HepG2 (cell line): ENCODE measurements at regions not wholly inside any gene's neighbourhood (a gene's known extent, or its start where the extent isn't known, plus 50 kb on each side); places are given as distances from the start of the nearest gene placed in this dataset.

ENCODE experiments used
- ATAC-seq: fragments of 200-7000 bp; cut with Tn5 transposase; 3 replicates; pipeline ENCODE4 v1.9.1; 2020; ENCODE audit warnings: mild to moderate bottlenecking, moderate library complexity
- BruUV-seq: library from RNA; stranded (reverse); fragments of 400-500 nt; replicated peaks from 2 replicates; lab custom pipeline; 2021; lab: Mats Ljungman, UMichigan
- CTCF ChIA-PET: fragments of 300-600 bp; formaldehyde crosslinking; extraction: SDS; loops from one replicate; lab custom pipeline; 2021; ENCODE audit warnings: low total read pairs, inconsistent platforms, low intra/inter-chr PET ratio; lab: Yijun Ruan, JAX
- POLR2A ChIA-PET: fragments of 350-600 bp; sonication (Branson Sonifier 250); formaldehyde crosslinking; loops from one replicate; lab custom pipeline; 2020; ENCODE audit warnings: antibody characterized with exemption, inconsistent platforms; lab: Yijun Ruan, JAX
- DNase-seq: peaks from one replicate; pipeline ENCODE4 v3.0.0-alpha.2; 2015; ENCODE audit warnings: low spot score
- FAIRE-seq: peaks from 3 replicates; lab custom pipeline; 2011; peaks lifted over from hg19 to GRCh38; lab: Jason Lieb, UNC
- H2AFZ ChIP-seq: one replicate; pipeline ENCODE4 v1.6.1; 2011; ENCODE audit warnings: low read length, inconsistent platforms
- H3K27ac ChIP-seq: fragments of 300-600 bp; 3 replicates; pipeline ENCODE4 v1.8.0; 2011; ENCODE audit warnings: mixed run types, mild to moderate bottlenecking, mixed read lengths, low read length, inconsistent platforms; ENCODE audit not compliant: insufficient read depth; ENCODE audit errors: extremely low read length
- H3K27me3 ChIP-seq, 2 experiments: fragments of 200-600 bp in 1 of 2; 2 replicates in 1 of 2; 3 replicates in 1 of 2; pipeline versions ENCODE4 v1.6.0 to v1.8.0; 2011; ENCODE audit warnings: low read length in 2 of 2, mild to moderate bottlenecking in 2 of 2, moderate library complexity in 2 of 2, inconsistent platforms in 1 of 2; ENCODE audit not compliant: insufficient read depth in 2 of 2, control insufficient read depth in 1 of 2
- H3K36me3 ChIP-seq, 2 experiments: fragments of 200-600 bp in 1 of 2; replicated peaks in 1 of 2; 2 replicates in 1 of 2; 3 replicates in 1 of 2; pipeline versions ENCODE4 v1.5.1 to v1.8.0; 2011; ENCODE audit warnings: low read length in 2 of 2, inconsistent platforms in 1 of 2; ENCODE audit not compliant: insufficient read depth in 2 of 2, control insufficient read depth in 1 of 2
- H3K4me1 ChIP-seq: 2 replicates; pipeline ENCODE4 v1.5.1; 2012; ENCODE audit warnings: low read length, inconsistent platforms; ENCODE audit not compliant: insufficient read depth
- H3K4me2 ChIP-seq: 2 replicates; pipeline ENCODE4 v1.6.0; 2011; ENCODE audit warnings: low read depth, low read length, inconsistent platforms
- H3K4me3 ChIP-seq, 3 experiments: fragments of 200-600 bp in 1 of 3; sonication (generic), shearing (Covaris generic) in 1 of 3; replicated peaks in 1 of 3; 2 replicates each; pipeline ENCODE4 v1.5.1; 2011 to 2016; ENCODE audit warnings: low read length in 3 of 3, inconsistent platforms in 2 of 3, low read depth in 2 of 3, mild to moderate bottlenecking in 2 of 3, control low read depth in 1 of 3, mixed read lengths in 1 of 3; ENCODE audit not compliant: insufficient read depth in 1 of 3
- H3K79me2 ChIP-seq: one replicate; pipeline ENCODE4 v1.6.1; 2011; ENCODE audit warnings: low read length, inconsistent platforms; ENCODE audit not compliant: insufficient read depth
- H3K9ac ChIP-seq: 2 replicates; pipeline ENCODE4 v1.6.0; 2011; ENCODE audit warnings: mild to moderate bottlenecking, low read depth, low read length, inconsistent platforms; ENCODE audit not compliant: insufficient read depth
- H3K9me3 ChIP-seq: 2 replicates; pipeline ENCODE4 v1.5.1; 2012; ENCODE audit warnings: mild to moderate bottlenecking, low read length
- H4K20me1 ChIP-seq: 2 replicates; pipeline ENCODE4 v1.6.0; 2011; ENCODE audit warnings: inconsistent platforms, mild to moderate bottlenecking, low read length, moderate library complexity; ENCODE audit not compliant: insufficient read depth
- CBFB ChIP-seq: sonication (generic); formaldehyde crosslinking; IDR thresholded peaks from 2 replicates; pipeline ENCODE4 v1.4.0; 2020; ENCODE audit warnings: missing genetic modification reagents
- CEBPG ChIP-seq: IDR thresholded peaks from 2 replicates; pipeline ENCODE4 v1.6.1; 2016
- GMEB2 ChIP-seq: IDR thresholded peaks from 2 replicates; pipeline ENCODE4 v1.6.1; 2016; ENCODE audit warnings: missing biosample characterization, missing genetic modification reagents, low read depth
- HNF4G ChIP-seq, 2 experiments: sonication (generic) in 1 of 2; formaldehyde crosslinking in 1 of 2; IDR thresholded peaks; 2 replicates each; pipeline versions ENCODE4 v1.4.0 to v1.6.1; 2011 to 2020; ENCODE audit warnings: borderline replicate concordance in 2 of 2, low read depth in 2 of 2, mild to moderate bottlenecking in 2 of 2, low read length in 1 of 2, missing genetic modification reagents in 1 of 2, moderate library complexity in 1 of 2
- HOXD1 ChIP-seq: sonication (generic); formaldehyde crosslinking; IDR thresholded peaks from 2 replicates; pipeline ENCODE4 v1.5.0; 2020; ENCODE audit warnings: missing genetic modification reagents
- NFIB ChIP-seq: sonication (generic); formaldehyde crosslinking; IDR thresholded peaks from 2 replicates; pipeline ENCODE4 v1.9.0; 2021; ENCODE audit warnings: missing genetic modification reagents, mild to moderate bottlenecking, borderline replicate concordance
- TCF7 ChIP-seq: sonication (generic); IDR thresholded peaks from 2 replicates; pipeline ENCODE4 v1.6.1; 2016; ENCODE audit warnings: antibody characterized with exemption, low read depth
- ZNF280D ChIP-seq: sonication (generic); formaldehyde crosslinking; IDR thresholded peaks from 2 replicates; pipeline ENCODE4 v1.5.1; 2020; ENCODE audit warnings: mild to moderate bottlenecking, missing genetic modification reagents
- ZNF468 ChIP-seq: sonication (generic); formaldehyde crosslinking; IDR thresholded peaks from 2 replicates; pipeline ENCODE4 v1.8.0; 2022; ENCODE audit warnings: mild to moderate bottlenecking, moderate library complexity, missing genetic modification reagents
- ZNF775 ChIP-seq: sonication (generic); formaldehyde crosslinking; IDR thresholded peaks from 2 replicates; pipeline ENCODE4 v1.4.0; 2020; ENCODE audit warnings: missing genetic modification reagents, mild to moderate bottlenecking, moderate library complexity, borderline replicate concordance
- ZSCAN21 ChIP-seq: sonication (generic); formaldehyde crosslinking; IDR thresholded peaks from 2 replicates; pipeline ENCODE4 v1.8.0; 2022; ENCODE audit warnings: mild to moderate bottlenecking, missing genetic modification reagents, moderate library complexity, borderline replicate concordance
- WGBS: methylation state at CpG from one replicate; pipeline ENCODE4 v1.1.6; 2017; ENCODE audit warnings: low lambda C conversion rate; 5-methylcytosine and 5-hydroxymethylcytosine counted together
- in situ Hi-C: cut with HindIII; loops from 2 replicates; pipeline ENCODE4 v1.10.0; 2017; ENCODE audit warnings: low pct_unique_long_range_greater_than_20kb; ENCODE audit not compliant: extremely low pct_ligation_motif_present
- intact Hi-C: fragments of 100-400 bp; cut with micrococcal nuclease; formaldehyde crosslinking; loops from one replicate; pipeline ENCODE4 v1.10.0; 2022; ENCODE audit not compliant: unreplicated experiment
- TF ChIP-seq, protein P1 (sequence below): sonication (generic); formaldehyde crosslinking; IDR thresholded peaks from 2 replicates; pipeline ENCODE4 v1.5.0; 2020; ENCODE audit warnings: missing genetic modification reagents
- TF ChIP-seq, protein P2 (sequence below): sonication (generic); formaldehyde crosslinking; IDR thresholded peaks from 2 replicates; pipeline ENCODE4 v1.8.0; 2022; ENCODE audit warnings: mild to moderate bottlenecking, missing genetic modification reagents, moderate library complexity

GRCh38 chr5:147113967-147114366 lies 120.9 kb upstream of the STK32A start:
- DNase-seq (no peak), ATAC-seq (no peak), FAIRE-seq (no peak)
- no peaks in the 10 kb centered on the region for H3K36me3 ChIP-seq
- BruUV-seq = no TSS peak
- no peak overlapping the region for H3K9ac ChIP-seq
- ChIA-PET POLR2A (no interaction called here), CTCF (no interaction called here)
- H3K4me3 ChIP-seq = no peak overlapping the region
- no peaks in the 10 kb centered on the region for H3K9me3 ChIP-seq
- in situ Hi-C loops (no loop called here), intact Hi-C loops (no loop called here)
- H4K20me1 ChIP-seq = no peaks in the 10 kb centered on the region
- H3K79me2 ChIP-seq = no peaks in the 10 kb centered on the region
- H3K4me1 ChIP-seq = no peaks in the 10 kb centered on the region
- no peaks in the 10 kb centered on the region for H3K27me3 ChIP-seq
- H2AFZ ChIP-seq = no peak overlapping the region
- H3K4me2 ChIP-seq = no peak overlapping the region
- WGBS = 6% methylated on average over 2 of the region's 2 CpGs
- no peak overlapping the region for H3K27ac ChIP-seq
- TF ChIP-seq HNF4G (IDR thresholded peaks at IDR 0.05; ENCODE audit: borderline replicate concordance, low read depth, low read length) (no peak), HNF4G (CRISPR knock-in tag; IDR thresholded peaks at IDR 0.05; ENCODE audit: borderline replicate concordance, low read depth) (no peak), CBFB (CRISPR knock-in tag) (no peak), CEBPG (CRISPR knock-in tag) (no peak), TCF7 (no peak), ZNF468 (CRISPR knock-in tag) (no peak), ZNF775 (no peak), GMEB2 (no peak), HOXD1 (CRISPR knock-in tag) (no peak), ZNF280D (CRISPR knock-in tag) (no peak), ZSCAN21 (CRISPR knock-in tag) (no peak), NFIB (CRISPR knock-in tag) (no peak)
- TF ChIP-seq, protein P1, sequence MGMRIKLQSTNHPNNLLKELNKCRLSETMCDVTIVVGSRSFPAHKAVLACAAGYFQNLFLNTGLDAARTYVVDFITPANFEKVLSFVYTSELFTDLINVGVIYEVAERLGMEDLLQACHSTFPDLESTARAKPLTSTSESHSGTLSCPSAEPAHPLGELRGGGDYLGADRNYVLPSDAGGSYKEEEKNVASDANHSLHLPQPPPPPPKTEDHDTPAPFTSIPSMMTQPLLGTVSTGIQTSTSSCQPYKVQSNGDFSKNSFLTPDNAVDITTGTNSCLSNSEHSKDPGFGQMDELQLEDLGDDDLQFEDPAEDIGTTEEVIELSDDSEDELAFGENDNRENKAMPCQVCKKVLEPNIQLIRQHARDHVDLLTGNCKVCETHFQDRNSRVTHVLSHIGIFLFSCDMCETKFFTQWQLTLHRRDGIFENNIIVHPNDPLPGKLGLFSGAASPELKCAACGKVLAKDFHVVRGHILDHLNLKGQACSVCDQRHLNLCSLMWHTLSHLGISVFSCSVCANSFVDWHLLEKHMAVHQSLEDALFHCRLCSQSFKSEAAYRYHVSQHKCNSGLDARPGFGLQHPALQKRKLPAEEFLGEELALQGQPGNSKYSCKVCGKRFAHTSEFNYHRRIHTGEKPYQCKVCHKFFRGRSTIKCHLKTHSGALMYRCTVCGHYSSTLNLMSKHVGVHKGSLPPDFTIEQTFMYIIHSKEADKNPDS (CRISPR knock-in tag) = no peak
- TF ChIP-seq, protein P2, sequence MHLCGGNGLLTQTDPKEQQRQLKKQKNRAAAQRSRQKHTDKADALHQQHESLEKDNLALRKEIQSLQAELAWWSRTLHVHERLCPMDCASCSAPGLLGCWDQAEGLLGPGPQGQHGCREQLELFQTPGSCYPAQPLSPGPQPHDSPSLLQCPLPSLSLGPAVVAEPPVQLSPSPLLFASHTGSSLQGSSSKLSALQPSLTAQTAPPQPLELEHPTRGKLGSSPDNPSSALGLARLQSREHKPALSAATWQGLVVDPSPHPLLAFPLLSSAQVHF = no peak
